ENCODE measurements at regions not wholly inside any gene's neighbourhood (a gene's known extent, or its start where the extent isn't known, plus 50 kb on each side); places are given as distances from the start of the nearest gene placed in this dataset.

DNA sequence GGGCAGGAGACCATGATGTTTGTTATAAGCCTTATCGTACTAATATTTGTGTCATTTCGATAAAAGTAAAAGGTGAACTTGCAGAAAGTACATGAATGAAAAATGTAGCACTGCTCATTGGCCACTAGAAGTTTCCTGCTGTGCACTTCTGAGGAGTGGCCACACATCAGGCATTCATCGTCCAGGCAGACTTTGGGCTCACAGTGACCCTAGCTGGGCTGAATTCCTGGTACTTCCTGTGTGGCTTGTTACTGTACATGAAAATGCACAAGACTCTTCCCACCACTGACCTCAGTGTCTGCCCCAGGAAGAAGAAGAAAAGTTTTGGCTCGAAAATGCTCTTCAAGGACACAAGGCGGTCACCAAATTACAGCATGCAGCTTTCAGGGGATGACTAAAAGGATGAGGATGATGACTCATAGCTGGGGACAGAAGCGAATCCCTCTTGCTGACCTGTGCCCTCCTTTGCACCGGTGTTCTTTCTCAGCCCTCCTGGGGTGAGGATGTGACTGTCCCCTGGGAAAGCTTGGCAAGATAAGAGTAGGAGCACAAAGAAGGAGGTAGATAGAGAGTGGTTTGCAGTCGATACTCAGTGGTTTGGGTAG, 252.4 kb upstream of the KAZN start:
- H2AFZ ChIP-seq (ENCODE audit: low read length), result peak overlapping the region; percentile 44; the same call in 1 of the 2 replicates
- ChIA-PET CTCF (interaction anchor here (0.6 kb wide), 1 partner anchor 141 kb away, joined by 3 read pairs; no protein-coding TSS in a partner anchor), POLR2A (ENCODE audit: unreplicated experiment) (no interaction called here)
- DNase-seq (peak; percentile 77), ATAC-seq (peak; percentile 92)
- H4K20me1 ChIP-seq (ENCODE audit: low read length), result no peaks in the 10 kb centered on the region
- TF ChIP-seq EZH2phosphoT487 (IDR thresholded peaks at IDR 0.05; ENCODE audit: borderline replicate concordance, low read length), result no peak
- TF ChIP-seq EZH2 (IDR thresholded peaks at IDR 0.05; ENCODE audit: low read length, unreplicated experiment), result no peak
- TF ChIP-seq, protein P1, sequence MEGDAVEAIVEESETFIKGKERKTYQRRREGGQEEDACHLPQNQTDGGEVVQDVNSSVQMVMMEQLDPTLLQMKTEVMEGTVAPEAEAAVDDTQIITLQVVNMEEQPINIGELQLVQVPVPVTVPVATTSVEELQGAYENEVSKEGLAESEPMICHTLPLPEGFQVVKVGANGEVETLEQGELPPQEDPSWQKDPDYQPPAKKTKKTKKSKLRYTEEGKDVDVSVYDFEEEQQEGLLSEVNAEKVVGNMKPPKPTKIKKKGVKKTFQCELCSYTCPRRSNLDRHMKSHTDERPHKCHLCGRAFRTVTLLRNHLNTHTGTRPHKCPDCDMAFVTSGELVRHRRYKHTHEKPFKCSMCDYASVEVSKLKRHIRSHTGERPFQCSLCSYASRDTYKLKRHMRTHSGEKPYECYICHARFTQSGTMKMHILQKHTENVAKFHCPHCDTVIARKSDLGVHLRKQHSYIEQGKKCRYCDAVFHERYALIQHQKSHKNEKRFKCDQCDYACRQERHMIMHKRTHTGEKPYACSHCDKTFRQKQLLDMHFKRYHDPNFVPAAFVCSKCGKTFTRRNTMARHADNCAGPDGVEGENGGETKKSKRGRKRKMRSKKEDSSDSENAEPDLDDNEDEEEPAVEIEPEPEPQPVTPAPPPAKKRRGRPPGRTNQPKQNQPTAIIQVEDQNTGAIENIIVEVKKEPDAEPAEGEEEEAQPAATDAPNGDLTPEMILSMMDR (conservative IDR thresholded peaks at IDR 0.05; ENCODE audit: low read depth, low read length), result no peak
- no peak overlapping the region for H3K9ac ChIP-seq (ENCODE audit: low read length)
- no TSS peak for BruUV-seq (replicated peaks)
- H3F3A ChIP-seq (ENCODE audit: low read length, unreplicated experiment), result no peaks in the 10 kb centered on the region
- intact Hi-C loops (cut with micrococcal nuclease), result no loop called here
- peaks cover 13% of the 10 kb centered on the region for H3K4me1 ChIP-seq (ENCODE audit: insufficient read depth, low read length)
- H3K4me3 ChIP-seq (ENCODE audit: low read length), result no peak overlapping the region
- H3K36me3 ChIP-seq (ENCODE audit: low read depth, low read length), result no peaks in the 10 kb centered on the region
- H3K9me2 ChIP-seq (replicated peaks; ENCODE audit: low read length), result no peaks in the 10 kb centered on the region
- peak overlapping the region; percentile 32 for H3K4me2 ChIP-seq (ENCODE audit: low read length)
- H3K9me3 ChIP-seq (ENCODE audit: low read length), result no peaks in the 10 kb centered on the region
- no peaks in the 10 kb centered on the region for H3K79me2 ChIP-seq (ENCODE audit: low read length)
- H3K27ac ChIP-seq (ENCODE audit: low read length), result peak overlapping the region; percentile 63
- no peaks in the 10 kb centered on the region for H3K27me3 ChIP-seq (ENCODE audit: low read length)

DNA sequence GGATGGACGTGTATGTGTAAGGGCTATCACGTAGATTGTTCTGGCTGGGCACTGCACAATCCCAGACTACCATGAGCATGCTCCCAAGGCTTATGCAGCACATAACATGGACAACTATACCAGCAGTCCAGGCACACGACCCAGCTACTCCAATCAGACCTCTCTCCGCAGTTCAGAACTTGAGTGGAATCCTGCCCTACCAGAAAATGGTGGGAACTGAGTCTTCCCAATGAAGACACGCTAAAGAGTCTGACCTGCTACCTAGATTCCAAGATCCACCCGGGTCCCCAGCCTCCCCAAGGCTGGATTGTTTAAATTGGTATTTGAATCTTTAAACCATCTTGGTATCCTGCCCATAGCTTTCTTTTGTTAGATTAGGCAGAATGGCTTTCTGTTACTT, 251.3 kb upstream of the KAZN start:
- Histone ChIP-seq H3K9me2 (replicated peaks; ENCODE audit: low read length) (no peaks in the 10 kb centered on the region), H3K4me2 (ENCODE audit: low read length) (no peak overlapping the region), H2AFZ (ENCODE audit: low read length) (no peak overlapping the region), H3K4me3 (ENCODE audit: low read length) (no peak overlapping the region), H4K20me1 (ENCODE audit: low read length) (no peaks in the 10 kb centered on the region), H3K79me2 (ENCODE audit: low read length) (no peaks in the 10 kb centered on the region), H3K4me1 (ENCODE audit: insufficient read depth, low read length) (peaks cover 13% of the 10 kb centered on the region), H3F3A (ENCODE audit: low read length, unreplicated experiment) (no peaks in the 10 kb centered on the region), H3K27ac (ENCODE audit: low read length) (no peak overlapping the region), H3K27me3 (ENCODE audit: low read length) (no peaks in the 10 kb centered on the region), H3K9me3 (ENCODE audit: low read length) (no peaks in the 10 kb centered on the region), H3K9ac (ENCODE audit: low read length) (no peak overlapping the region), H3K36me3 (ENCODE audit: low read depth, low read length) (no peaks in the 10 kb centered on the region)
- TF ChIP-seq, protein P1 (conservative IDR thresholded peaks at IDR 0.05; ENCODE audit: low read depth, low read length), result no peak
- TF ChIP-seq EZH2 (IDR thresholded peaks at IDR 0.05; ENCODE audit: low read length, unreplicated experiment) (no peak), EZH2phosphoT487 (IDR thresholded peaks at IDR 0.05; ENCODE audit: borderline replicate concordance, low read length) (no peak)
- POLR2A ChIA-PET (ENCODE audit: unreplicated experiment), result no interaction called here
- no TSS peak for BruUV-seq (replicated peaks)
- DNase-seq (no peak), ATAC-seq (no peak)
- CTCF ChIA-PET, result no interaction called here
- intact Hi-C loops (cut with micrococcal nuclease), result no loop called here

DNA sequence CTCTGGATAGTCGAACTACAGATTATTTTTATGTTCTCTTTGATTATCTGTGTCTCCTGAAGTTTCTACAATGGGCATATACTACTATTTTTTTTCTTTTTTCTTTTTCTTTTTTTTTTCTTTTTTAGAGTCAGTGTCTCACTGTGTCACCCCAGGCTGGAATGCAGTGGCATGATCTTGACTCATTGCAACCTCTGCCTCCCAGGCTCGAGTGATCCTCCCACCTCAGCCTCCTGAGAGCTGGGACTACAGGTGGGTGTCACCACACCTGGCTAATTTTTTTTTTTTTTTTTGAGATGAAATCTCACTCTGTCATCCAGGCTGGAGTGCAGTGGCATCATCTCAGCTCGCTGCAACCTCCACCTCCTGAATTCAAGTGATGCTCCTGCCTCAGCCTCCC, 250.7 kb upstream of the KAZN start:
- Histone ChIP-seq H3K79me2 (ENCODE audit: low read length) (no peaks in the 10 kb centered on the region), H3K27ac (ENCODE audit: low read length) (no peak overlapping the region), H4K20me1 (ENCODE audit: low read length) (no peaks in the 10 kb centered on the region), H2AFZ (ENCODE audit: low read length) (no peak overlapping the region), H3K9me2 (replicated peaks; ENCODE audit: low read length) (no peaks in the 10 kb centered on the region), H3K9ac (ENCODE audit: low read length) (no peak overlapping the region), H3K4me1 (ENCODE audit: insufficient read depth, low read length) (peaks cover 13% of the 10 kb centered on the region), H3K4me3 (ENCODE audit: low read length) (no peak overlapping the region), H3K4me2 (ENCODE audit: low read length) (no peak overlapping the region), H3F3A (ENCODE audit: low read length, unreplicated experiment) (no peaks in the 10 kb centered on the region), H3K9me3 (ENCODE audit: low read length) (no peaks in the 10 kb centered on the region), H3K36me3 (ENCODE audit: low read depth, low read length) (no peaks in the 10 kb centered on the region), H3K27me3 (ENCODE audit: low read length) (no peaks in the 10 kb centered on the region)
- no peak for DNase-seq
- ChIA-PET CTCF (no interaction called here), POLR2A (ENCODE audit: unreplicated experiment) (no interaction called here)
- TF ChIP-seq EZH2phosphoT487 (IDR thresholded peaks at IDR 0.05; ENCODE audit: borderline replicate concordance, low read length) (no peak), EZH2 (IDR thresholded peaks at IDR 0.05; ENCODE audit: low read length, unreplicated experiment) (no peak)
- TF ChIP-seq, protein P1 (conservative IDR thresholded peaks at IDR 0.05; ENCODE audit: low read depth, low read length), result no peak
- intact Hi-C loops (cut with micrococcal nuclease), result no loop called here
- ATAC-seq, result no peak
- no TSS peak for BruUV-seq (replicated peaks)
